Fibroblast of skin of right biceps (primary cell): ENCODE measurements at regions not wholly inside any gene's neighbourhood (a gene's known extent, or its start where the extent isn't known, plus 50 kb on each side); places are given as distances from the start of the nearest gene placed in this dataset.

Experiments used
- DNase-seq: peaks from one replicate; pipeline ENCODE4 v3.0.0-alpha.2; 2013

DNA sequence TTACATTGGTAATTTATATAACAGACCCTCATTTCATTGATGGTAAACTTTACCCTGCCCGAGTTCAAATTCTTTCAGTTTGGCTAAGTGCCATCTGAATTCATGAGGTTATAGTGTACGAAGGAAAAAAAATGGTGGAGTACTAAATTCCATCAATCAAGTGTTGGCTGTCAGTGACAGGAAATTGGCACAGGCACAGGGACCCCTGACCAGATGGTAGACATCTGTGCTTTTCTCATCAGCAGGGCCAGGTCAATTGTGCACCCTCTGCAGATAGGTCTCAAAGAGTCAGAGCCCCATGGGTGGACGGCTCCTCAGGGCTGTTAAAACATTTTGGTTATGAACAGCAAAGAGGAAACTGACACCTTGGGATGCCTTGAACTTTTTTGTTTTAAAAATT is 439.2 kb downstream of the SETBP1 start:
- no peak for DNase-seq

DNA sequence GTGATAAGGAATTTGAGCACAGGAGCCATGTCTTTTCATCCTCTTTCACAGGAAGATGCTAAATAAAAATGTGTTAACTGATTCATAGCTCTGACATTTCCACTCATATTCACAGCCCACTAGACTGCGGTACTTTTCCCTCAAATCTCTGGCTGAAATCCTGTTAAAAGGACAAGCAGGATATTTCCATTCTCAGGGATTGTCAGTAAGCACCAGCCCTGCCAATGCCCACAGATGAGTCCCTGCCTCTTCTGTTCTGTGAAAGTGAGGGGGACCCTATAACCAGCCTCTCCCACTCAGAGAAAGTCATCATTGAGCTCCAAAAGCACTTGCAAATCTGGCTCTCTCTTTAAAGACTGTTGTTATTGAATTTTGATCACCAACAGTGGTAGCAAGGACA is 440.5 kb downstream of the SETBP1 start:
- no peak for DNase-seq

DNA sequence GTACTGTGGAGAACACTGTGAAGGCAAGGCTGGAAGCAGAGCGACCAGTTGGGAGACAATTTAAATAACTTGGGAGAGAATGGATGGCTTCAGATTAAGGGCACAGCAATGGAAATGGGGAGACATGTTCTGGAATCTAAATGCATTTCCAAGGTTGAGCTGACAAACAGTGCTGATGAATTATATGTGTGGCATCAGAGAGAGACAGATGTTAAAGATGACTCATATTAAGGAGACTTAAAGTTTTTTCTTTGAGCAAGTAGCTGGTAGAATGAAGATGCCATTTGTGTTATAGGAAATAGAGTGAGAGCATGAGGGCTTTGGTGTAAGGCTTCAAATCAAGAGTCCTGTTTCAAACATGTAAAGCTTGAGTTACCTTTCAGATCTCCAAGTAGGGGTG is 441.8 kb downstream of the SETBP1 start:
- peak; percentile 24 for DNase-seq

DNA sequence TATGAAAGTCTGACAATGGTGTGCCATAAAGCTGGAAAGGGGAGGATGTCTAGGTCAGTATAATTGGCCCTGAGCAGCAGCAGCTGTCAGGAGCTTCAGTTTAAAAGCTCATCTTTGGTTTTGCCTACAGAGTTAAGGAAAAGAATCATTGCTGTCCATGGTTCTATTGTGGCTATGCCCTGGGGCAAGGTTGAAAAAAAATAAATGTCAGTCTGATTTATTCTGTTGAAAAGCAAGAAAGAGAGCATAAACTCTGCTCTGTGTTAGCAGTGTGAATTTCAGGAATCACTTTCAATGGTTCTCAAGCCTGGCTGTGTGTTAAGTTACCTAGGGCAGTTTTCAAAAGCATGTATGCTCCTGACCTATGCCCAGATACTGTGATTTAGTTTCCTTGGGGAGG is 446.7 kb downstream of the SETBP1 start:
- DNase-seq = no peak

DNA sequence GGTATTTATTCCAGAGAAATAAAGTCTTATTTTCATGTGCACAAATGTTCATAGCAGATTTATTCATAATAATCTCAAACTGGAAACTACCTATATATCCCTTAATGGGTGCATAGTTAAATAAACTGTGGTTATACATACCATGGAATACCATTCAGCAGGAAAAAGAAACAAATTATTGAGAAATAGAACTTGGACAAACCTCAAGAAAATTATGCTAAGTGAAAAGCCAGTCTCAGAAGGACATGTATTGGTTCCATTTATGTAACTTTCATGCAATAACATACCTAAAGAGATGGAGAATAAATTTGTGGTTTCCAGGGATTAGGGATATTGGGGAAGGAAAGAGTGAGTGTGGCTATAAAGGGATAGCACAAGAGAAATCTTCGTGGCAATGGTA is 452.6 kb downstream of the SETBP1 start:
- DNase-seq = peak; percentile 40

DNA sequence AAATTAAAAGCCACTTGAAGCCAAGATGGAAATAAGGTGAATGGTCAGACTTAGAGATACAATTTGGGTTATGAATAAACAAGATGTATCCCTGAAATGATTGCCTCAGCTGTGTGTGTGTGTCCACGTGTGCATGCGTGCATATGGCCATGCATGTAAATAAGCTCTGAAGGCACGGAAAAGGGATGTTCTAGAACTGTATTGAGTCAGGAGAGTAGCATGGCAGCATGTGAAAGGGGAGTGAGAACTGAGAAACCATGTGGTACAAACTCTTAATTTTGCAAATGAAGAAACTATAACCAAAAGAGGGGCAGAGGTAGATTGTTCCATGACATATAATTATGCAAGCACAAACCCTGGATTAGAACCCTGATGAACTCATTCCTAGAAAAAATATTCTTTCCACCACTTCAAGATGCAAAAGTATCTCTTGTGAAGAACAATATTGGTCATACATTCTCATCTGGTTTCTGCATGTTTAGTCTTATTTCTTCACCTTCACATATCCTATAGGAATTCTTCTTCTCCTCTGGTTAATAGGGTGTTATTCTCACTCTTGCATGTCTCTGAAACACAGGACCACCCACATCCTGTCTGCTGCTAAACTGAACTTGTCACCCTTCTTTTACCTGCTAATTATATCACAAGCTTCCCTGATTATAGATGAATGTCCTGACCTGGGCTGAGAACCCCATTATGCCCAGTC is 455.8 kb downstream of the SETBP1 start:
- DNase-seq = no peak

DNA sequence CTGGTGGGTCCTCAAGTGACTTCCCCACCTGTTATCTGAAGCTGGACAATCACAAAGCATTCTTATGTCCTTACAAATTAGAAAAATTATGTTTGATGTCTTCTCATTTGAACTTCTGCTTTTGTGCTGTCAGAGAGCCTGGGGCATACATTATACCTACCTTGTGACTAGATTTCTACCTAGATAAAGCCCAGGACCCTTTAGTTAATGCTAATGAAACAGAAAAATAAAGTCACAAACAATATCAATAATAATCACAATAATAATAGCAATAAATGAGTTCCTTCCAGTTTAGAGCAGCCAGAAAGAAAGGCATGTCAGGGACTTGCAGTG is 456.4 kb downstream of the SETBP1 start:
- DNase-seq = no peak

DNA sequence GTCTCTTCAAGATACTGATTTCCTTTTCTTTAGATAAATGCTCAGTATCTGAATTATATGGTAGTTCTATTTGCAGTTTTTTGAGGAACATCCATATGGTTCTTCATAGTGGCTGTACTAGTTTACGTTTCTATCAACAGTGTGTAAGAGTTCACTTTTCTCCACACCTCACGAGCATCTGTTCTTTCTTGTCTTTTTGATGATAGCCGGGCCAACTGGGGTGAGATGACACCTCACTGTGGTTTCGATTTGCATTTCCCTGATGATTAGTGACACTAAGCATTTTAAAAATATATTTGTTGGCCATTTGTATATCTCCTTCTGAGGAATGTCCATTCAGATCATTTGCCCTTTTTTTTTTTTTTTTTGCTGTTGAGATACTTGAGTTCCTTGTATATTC is 458.8 kb downstream of the SETBP1 start:
- no peak for DNase-seq

DNA sequence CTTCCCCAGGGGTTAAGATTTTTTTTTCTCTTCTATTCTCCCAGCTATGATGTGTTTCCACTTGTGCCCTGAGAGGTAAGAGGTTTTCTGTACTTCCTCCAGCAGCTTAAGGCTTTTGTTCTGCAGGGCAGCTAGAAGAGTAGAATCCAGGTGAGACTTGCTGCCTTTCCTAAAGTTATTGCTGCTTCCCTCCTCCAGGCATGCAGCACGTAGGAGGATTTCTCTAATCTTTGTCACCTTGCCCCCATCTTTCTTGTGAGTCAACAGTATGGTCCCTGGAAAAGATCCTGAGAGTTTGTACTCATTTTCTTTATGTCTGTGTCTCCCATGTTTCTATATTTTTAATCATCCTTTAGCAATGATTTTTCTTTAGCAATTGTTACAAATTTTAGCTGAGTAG is 462.2 kb downstream of the SETBP1 start:
- DNase-seq = no peak

DNA sequence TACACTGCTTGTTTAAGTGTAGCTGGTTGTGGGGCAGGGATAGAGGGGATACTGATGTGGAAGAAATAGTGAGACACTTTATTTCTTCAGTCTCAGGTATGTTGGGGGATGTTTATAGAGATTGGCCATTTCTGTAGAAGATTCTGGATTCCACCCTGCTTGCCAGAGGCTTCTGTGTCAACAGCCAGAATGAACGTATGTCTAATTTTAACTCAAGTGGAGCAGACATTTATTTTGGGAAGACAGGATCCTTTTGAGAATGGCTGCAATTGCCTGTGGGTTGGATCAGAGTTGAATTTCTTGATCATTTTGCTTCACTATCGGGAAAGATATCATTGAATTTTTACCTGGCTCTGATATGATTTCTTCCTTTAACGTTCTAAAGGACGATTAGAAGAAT is 465.6 kb upstream of the SLC14A2 start:
- DNase-seq = no peak

DNA sequence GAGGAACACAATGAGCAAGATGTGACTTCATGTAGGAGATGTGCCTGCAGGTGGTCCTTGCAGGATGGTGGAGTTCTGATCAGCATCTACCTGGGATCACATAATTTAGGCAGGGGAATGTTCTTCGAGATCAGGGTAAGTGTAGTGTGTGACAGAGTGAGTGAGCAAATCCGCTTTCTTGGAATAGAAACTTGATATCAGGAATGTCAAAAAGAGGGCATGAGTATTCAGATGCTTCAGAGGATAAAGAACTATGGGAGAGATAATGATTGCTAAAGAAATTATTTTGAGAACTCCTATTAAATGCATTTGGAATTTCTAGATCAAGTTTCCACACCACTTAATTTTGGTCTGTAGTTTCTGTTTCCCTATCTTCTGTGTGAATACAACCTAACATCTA is 463.6 kb upstream of the SLC14A2 start:
- no peak for DNase-seq

DNA sequence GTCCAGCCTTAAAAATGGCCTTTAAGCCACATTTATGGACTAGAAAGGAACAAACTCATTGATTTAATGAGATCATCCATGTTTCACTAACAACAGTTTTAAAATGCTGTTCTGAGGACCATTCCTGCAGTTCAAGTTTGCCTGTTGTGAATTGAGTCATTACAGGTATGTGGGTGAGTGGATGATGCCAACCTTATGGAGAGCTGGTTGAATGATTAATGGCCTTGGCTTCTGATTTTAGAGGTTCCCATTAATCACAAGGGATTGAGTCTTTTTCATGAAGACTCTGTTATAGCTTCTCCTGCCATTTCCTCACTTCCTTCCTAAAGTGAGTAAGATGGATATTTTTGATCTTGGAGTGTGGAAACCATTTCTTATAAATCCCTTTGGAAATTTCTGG is 459.8 kb upstream of the SLC14A2 start:
- no peak for DNase-seq

DNA sequence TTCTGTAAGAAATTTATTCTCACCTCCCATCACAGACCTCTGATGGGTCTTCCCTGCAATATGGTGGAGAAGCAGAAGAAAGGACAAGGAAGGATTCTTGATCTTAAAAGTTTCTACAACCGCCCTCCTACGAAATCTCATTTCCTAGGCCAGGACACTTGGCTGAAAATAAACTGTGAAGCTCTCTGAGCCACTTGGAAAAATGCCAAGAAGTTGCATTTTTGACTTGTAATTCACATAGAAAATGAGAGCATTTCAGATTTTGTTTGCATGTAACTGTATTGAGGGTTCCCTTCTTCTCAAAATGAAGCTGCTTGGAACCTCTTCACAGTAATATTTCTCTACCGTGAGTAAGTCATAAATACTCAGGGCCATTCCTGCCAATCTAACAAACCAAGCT is 458.3 kb upstream of the SLC14A2 start:
- DNase-seq = peak; percentile 52

DNA sequence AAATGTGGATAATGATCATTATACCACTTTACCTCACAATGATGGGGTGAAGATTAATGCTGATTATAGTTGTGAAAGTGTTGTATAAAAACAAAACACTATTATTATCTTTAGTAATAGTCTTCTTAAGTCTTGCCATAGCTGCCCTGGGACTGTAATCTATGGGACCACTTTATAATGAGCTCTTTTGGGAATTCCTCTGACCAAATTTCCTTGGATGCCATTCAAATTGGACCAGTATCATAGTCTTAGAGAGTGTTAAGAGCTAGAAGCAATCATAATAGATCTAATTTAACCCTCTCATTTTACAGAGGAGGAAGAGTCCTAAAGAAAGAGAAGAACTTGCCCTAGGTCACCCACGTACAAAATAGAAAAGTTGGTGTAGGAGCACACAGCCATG is 457.7 kb upstream of the SLC14A2 start:
- no peak for DNase-seq

DNA sequence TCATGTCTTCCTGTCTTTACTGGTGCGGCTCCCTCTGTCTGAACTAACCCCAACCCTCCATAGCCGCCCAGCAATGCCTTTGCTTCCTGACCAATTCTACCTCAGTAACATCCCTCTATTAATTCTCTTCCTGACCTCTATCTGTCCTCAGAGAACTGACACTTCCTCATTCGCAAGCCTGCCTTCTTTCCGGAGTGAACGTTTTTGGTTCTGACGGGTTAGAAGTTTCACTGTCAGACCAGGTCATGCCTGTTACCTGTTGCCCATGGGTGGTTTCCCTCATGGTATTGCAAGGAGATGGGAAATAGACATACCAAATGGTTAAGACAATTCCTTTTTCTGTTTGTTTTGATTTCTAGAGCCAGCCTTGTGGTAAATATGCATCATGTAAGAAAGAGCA is 453.4 kb upstream of the SLC14A2 start:
- no peak for DNase-seq

DNA sequence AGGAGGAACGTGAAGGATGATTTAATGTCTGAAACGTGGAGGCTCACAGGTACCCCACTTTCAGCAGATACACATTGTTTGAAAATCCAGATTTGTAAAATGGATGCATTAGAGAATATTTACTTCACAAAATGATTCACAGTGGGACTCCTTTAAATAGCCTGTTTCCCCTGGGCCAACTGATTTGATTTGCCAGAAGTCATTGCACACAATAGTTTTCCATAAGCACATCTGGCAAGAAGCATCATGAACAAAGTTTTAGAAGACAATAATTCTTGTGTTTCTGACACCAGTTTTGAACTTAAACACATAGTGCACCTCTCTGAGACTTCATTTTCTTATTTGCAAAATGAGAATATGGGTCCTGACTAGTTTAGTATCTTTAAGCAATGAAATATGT is 451.4 kb upstream of the SLC14A2 start:
- DNase-seq = no peak

DNA sequence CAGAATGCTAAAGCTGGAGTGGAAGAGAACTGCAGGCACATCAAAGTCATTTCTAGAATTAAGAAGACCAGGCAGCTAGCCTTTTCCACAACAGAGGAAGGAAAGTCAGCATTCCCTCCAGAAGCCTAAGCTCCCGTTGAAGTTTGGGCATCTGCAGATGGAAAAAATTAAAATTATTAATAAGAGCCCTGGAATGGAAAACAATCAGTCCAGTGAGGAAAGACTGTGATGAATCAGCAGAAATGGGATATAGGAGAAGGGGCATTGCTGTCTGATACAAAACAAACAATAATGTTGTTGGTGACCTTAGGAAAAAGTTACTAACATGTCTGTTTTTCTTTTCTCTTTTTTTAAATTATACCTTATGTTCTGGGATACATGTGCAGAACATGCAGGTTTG is 450.7 kb upstream of the SLC14A2 start:
- DNase-seq = peak; percentile 76

DNA sequence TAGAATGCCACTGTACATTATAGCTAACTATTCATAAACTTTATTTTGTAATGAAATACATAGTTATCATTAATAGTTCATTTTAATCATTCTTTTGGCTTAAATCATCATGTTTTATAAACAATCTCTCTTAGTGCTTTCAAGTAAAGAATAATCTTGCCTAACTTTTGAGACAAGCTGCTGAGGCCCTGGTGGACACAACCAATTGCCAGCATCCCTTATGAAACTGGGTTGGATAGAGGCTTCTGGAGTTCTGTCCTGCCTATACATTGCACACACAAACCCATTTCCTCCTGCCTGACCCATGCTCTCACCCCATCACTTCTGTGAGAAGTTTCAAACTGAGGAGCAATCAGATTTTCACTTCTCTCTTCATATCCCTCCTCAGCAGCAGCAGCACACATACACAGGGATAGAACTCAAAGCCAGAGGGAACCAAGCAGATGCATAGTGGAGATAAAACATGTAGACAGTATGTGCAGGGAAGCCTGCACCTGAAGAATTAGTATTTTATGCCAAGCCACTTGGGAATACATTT is 450.0 kb upstream of the SLC14A2 start:
- no peak for DNase-seq

DNA sequence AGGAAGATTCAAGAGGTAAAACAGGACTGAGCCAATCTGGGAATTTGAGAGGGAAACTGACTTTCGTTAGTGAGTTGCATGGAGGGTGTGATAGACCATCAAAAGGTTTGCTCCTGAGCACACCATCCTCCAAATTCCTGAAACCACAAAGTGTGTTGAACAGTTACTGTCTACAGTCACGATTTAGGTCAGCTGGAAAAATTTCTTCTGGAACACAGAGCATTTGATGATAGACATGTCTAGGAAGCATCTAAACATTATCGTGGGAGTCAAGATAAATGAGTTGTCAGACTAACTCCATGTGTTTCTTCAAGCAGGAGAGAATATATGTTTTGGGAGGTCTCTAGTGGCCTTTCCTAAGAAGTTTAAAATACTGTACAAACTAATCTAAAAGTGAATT is 449.4 kb upstream of the SLC14A2 start:
- no peak for DNase-seq

DNA sequence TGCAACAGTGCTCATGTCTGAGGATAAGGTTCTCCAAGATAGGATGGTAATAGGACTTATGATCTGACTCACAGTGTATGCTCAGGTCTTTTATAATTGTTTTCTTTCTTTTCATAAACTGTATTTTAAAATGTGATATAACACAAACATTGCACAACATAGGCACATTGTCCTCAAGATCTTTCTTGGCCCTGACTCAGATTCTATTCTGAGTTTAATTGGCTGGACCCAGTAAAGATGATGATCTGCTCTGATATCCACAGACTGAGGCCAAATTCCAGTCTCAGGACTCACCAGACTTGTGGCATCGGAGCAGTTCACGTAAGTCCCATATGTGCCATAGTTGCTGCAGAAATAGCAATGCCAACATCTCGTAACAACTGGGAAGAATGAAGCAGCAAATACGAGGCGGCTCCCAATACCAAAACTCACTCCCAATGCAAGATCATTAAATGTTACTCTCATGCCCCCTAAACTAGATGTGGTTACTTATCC is 448.9 kb upstream of the SLC14A2 start:
- DNase-seq = peak; percentile 94

DNA sequence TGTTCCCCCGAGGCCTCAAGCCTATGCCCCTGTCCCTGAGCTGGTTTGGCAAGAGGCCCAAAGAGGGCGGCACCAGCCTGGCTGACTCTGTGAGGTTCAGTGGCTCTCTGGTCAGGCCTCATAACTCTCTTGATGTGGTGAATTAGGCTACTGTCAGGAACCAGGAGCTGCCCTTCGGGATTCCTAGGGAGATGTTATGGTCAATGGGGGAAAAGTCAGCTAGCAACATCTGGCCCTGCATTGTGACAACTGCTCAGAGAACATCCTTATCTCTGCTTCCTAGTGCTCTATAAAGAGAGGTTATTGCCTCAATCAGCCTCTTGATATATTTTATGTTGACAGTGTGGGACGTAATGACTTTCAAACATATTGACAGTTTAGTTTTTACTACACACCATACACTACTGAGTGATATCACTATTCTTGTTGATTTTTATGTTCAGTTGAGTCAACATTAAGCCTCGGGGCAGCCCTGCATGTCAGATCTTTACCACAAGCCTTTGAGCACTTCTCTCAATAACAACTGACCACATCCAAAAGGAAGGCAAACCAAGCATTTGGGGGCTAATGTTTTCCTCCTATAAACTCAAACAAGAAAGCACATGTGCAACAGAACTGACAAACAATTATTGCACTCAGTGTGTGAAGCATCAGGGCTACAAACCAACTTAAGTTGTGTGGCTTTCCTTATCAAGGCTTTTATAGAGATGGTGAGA is 448.3 kb upstream of the SLC14A2 start:
- DNase-seq = peak; percentile 48

DNA sequence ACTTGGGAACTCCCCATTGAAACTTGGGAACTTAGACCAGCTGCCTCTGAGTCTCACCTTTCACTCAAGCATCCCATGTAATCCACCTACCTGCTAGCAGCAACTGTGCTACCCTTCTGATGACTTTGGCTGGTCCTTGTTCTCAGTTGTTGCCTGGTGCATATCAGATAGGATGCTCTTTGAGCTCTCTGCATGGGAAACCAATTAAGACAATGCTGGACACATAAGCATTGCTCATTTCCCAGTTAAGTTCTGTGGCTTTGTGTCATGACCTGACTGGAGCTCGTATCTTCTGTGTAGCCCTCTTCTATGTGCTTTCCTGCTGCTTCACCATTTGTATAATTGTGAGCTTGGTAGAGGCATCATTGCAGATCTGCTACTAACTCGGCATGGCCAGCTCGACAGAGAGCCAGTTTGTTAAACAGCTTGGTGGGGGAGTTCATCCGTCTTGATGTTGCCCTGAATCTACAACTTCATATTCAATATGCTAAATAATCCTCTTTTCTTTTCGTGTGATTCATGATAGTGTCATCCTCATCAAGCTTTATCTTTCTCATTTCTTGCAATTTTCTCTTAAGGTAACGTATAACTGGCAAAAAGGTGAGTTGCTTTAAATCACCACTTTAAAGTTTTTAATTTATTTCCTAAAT is 447.5 kb upstream of the SLC14A2 start:
- DNase-seq = peak; percentile 74

DNA sequence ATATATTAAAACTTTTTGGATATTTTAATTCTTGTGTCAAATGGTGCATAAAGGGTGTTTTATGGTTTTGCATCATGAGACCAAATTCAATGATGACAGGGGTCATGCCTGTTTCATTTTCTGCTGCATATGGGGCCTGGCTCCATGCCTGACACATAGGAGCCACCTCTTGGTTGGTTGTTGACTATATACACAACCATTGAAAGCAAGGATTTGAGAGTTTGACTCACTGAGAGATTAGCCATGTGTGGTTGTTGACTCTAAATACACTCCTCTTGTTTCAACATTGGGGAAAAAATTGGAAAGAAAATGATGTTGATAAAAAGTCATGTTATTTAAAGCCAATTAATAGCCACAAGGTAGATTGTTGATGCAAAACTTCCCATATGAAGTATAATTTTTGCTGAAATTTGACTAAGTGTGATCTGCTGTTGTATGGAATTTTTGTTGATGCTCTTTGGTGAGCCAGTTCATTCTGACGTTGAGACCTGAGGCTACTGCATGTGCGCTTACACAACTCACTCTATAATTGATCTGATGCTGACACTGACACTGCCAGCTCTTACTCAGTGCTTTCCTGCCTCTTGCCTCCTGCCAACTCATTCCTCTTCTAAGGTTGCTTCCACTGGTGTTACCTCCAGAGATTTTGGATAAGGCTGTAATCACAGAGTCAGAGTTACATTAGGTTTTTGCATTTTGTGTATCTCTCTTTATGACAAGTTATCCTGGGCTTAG is 446.2 kb upstream of the SLC14A2 start:
- peak; percentile 87 for DNase-seq
